Skin epidermis (tissue), 12 donors: ENCODE measurements at regions not wholly inside any gene's neighbourhood (a gene's known extent, or its start where the extent isn't known, plus 50 kb on each side); places are given as distances from the start of the nearest gene placed in this dataset.

Source experiments
- H3K27ac ChIP-seq, 21 experiments: fragments of 200-600 bp; sonication (generic) in 11 of 21; one replicate each; pipeline ENCODE4 v1.5.0; 2020; ENCODE audit warnings: mild to moderate bottlenecking in 3 of 21, inconsistent platforms in 2 of 21, moderate library complexity in 2 of 21
- H3K4me3 ChIP-seq, 7 experiments: fragments of 200-600 bp; sonication (generic) in 2 of 7; one replicate each; pipeline ENCODE4 v1.5.0; 2020; ENCODE audit warnings: inconsistent platforms in 2 of 7, mild to moderate bottlenecking in 2 of 7, moderate library complexity in 1 of 7

GRCh38 chr11:121810291-121810690, 305.7 kb downstream of the BLID start:
- Histone ChIP-seq H3K27ac (peak overlapping the region in 2 of 21 experiments; percentile 30 to 33), H3K4me3 (no peak overlapping the region)

- Histone ChIP-seq H3K4me3 (no peak overlapping the region), H3K27ac (no peak overlapping the region)
Observed at GRCh38 chr11:121808096-121808495, 307.9 kb downstream of the BLID start.

GRCh38 chr11:121807051-121807450, 309.0 kb downstream of the BLID start:
- H3K27ac ChIP-seq = no peak overlapping the region
- H3K4me3 ChIP-seq = no peak overlapping the region

GRCh38 chr11:121802542-121802941, 313.5 kb downstream of the BLID start:
- Histone ChIP-seq H3K27ac (no peak overlapping the region), H3K4me3 (no peak overlapping the region)

- Histone ChIP-seq H3K27ac (no peak overlapping the region), H3K4me3 (no peak overlapping the region)
Observed at GRCh38 chr11:121801781-121802180, 314.2 kb downstream of the BLID start.

- Histone ChIP-seq H3K4me3 (no peak overlapping the region), H3K27ac (no peak overlapping the region)
Observed at GRCh38 chr11:121801394-121801748, 314.6 kb downstream of the BLID start.

GRCh38 chr11:121800731-121801393, 315.2 kb downstream of the BLID start:
- Histone ChIP-seq H3K27ac (no peak overlapping the region), H3K4me3 (no peak overlapping the region)

- Histone ChIP-seq H3K4me3 (no peak overlapping the region), H3K27ac (no peak overlapping the region)
Observed at GRCh38 chr11:121800240-121800639, 315.8 kb downstream of the BLID start.

- no peak overlapping the region for H3K27ac ChIP-seq
- H3K4me3 ChIP-seq = no peak overlapping the region
Observed at GRCh38 chr11:121797496-121797895, 318.5 kb downstream of the BLID start.

- no peak overlapping the region for H3K4me3 ChIP-seq
- no peak overlapping the region for H3K27ac ChIP-seq
Observed at GRCh38 chr11:121795174-121795573, 320.8 kb downstream of the BLID start.

- no peak overlapping the region for H3K4me3 ChIP-seq
- no peak overlapping the region for H3K27ac ChIP-seq
Observed at GRCh38 chr11:121794671-121795141, 321.3 kb downstream of the BLID start.

- Histone ChIP-seq H3K4me3 (no peak overlapping the region), H3K27ac (no peak overlapping the region)
Observed at GRCh38 chr11:121793916-121794315, 322.1 kb downstream of the BLID start.

- Histone ChIP-seq H3K4me3 (no peak overlapping the region), H3K27ac (no peak overlapping the region)
Observed at GRCh38 chr11:121793291-121793690, 322.7 kb downstream of the BLID start.

- H3K27ac ChIP-seq = no peak overlapping the region
- H3K4me3 ChIP-seq = no peak overlapping the region
Observed at GRCh38 chr11:121792185-121792584, 323.8 kb downstream of the BLID start.

- Histone ChIP-seq H3K27ac (no peak overlapping the region), H3K4me3 (no peak overlapping the region)
Observed at GRCh38 chr11:121790430-121790829, 325.6 kb downstream of the BLID start.

- Histone ChIP-seq H3K4me3 (no peak overlapping the region), H3K27ac (no peak overlapping the region)
Observed at GRCh38 chr11:121780971-121781370, 328.2 kb upstream of the SORL1-AS1 start.

GRCh38 chr11:121777056-121777455, 324.3 kb upstream of the SORL1-AS1 start:
- H3K4me3 ChIP-seq = no peak overlapping the region
- H3K27ac ChIP-seq = no peak overlapping the region

- H3K27ac ChIP-seq = no peak overlapping the region
- H3K4me3 ChIP-seq = no peak overlapping the region
Observed at GRCh38 chr11:121775276-121775675, 322.5 kb upstream of the SORL1-AS1 start.

- H3K4me3 ChIP-seq = no peak overlapping the region
Observed at GRCh38 chr11:121773076-121773475, 320.3 kb upstream of the SORL1-AS1 start.

GRCh38 chr11:121770939-121771595, 318.3 kb upstream of the SORL1-AS1 start:
- H3K27ac ChIP-seq = no peak overlapping the region
- no peak overlapping the region for H3K4me3 ChIP-seq

More at GRCh38 chr11:121773076-121773475, 320.3 kb upstream of the SORL1-AS1 start:
- H3K27ac ChIP-seq = no peak overlapping the region

GRCh38 chr11:121769191-121769590, 316.4 kb upstream of the SORL1-AS1 start:
- Histone ChIP-seq H3K27ac (no peak overlapping the region), H3K4me3 (no peak overlapping the region)

- H3K27ac ChIP-seq = no peak overlapping the region
Observed at GRCh38 chr11:121767433-121767832, 314.7 kb upstream of the SORL1-AS1 start.

More at GRCh38 chr11:121767433-121767832, 314.7 kb upstream of the SORL1-AS1 start:
- no peak overlapping the region for H3K4me3 ChIP-seq
